HFFc6 (cell line): ENCODE measurements at regions not wholly inside any gene's neighbourhood (a gene's known extent, or its start where the extent isn't known, plus 50 kb on each side); places are given as distances from the start of the nearest gene placed in this dataset.
A peak's percentile ranks its signal among the peaks of the same experiment; 100 is the strongest.

Source experiments
- DNase-seq: peaks from one replicate; pipeline ENCODE4 v3.0.0-alpha.2; 2018
- H3K27ac Mint-ChIP-seq: 2 replicates; pipeline ENCODE4 v1.8.0; 2020; ENCODE audit warnings: mild to moderate bottlenecking, mixed read lengths
- H3K27me3 Mint-ChIP-seq: 2 replicates; pipeline ENCODE4 v1.8.0; 2021; ENCODE audit warnings: mild to moderate bottlenecking, moderate library complexity, mixed read lengths; ENCODE audit not compliant: insufficient read depth
- H3K36me3 Mint-ChIP-seq: 2 replicates; pipeline ENCODE4 v1.8.0; 2021; ENCODE audit warnings: low read depth, mixed read lengths
- H3K4me1 Mint-ChIP-seq: 2 replicates; pipeline ENCODE4 v1.8.0; 2020; ENCODE audit warnings: low read depth, mixed read lengths
- H3K4me3 Mint-ChIP-seq: 2 replicates; pipeline ENCODE4 v1.8.0; 2020; ENCODE audit warnings: mild to moderate bottlenecking, moderate library complexity, mixed read lengths
- H3K9me3 Mint-ChIP-seq: 2 replicates; pipeline ENCODE4 v1.8.0; 2020; ENCODE audit warnings: mild to moderate bottlenecking, mixed read lengths
- TF ChIP-seq, protein P1 (sequence below): fragments of 200-600 bp; sonication (generic); IDR thresholded peaks from 2 replicates; pipeline ENCODE4 v1.5.0; 2021; ENCODE audit warnings: antibody characterized with exemption, mild to moderate bottlenecking

DNA sequence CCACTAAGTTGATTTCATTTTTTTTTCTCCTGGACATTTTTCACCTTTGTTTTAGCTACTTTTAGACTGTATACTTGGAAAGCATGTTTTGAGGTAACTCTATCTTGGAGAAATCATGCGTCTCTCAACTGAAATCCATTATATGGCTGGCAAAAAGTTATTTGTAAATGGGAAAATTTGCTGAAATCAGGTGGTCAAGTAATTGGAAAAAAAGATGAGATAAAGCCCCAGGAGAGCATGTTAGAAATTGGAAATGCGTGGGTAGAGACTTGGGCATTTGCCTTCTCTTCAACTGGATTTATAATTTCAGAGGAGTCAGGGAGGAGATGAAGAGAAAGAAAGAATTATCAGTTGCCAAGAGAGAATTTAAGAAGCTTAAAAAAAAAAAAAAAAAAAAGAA lies 217.1 kb upstream of the MAP3K7 start:
- no peaks in the 10 kb centered on the region for H3K36me3 Mint-ChIP-seq
- no peak overlapping the region for H3K4me3 Mint-ChIP-seq
- H3K9me3 Mint-ChIP-seq = peaks cover 18% of the 10 kb centered on the region
- DNase-seq = no peak
- H3K4me1 Mint-ChIP-seq = no peaks in the 10 kb centered on the region
- TF ChIP-seq, protein P1, sequence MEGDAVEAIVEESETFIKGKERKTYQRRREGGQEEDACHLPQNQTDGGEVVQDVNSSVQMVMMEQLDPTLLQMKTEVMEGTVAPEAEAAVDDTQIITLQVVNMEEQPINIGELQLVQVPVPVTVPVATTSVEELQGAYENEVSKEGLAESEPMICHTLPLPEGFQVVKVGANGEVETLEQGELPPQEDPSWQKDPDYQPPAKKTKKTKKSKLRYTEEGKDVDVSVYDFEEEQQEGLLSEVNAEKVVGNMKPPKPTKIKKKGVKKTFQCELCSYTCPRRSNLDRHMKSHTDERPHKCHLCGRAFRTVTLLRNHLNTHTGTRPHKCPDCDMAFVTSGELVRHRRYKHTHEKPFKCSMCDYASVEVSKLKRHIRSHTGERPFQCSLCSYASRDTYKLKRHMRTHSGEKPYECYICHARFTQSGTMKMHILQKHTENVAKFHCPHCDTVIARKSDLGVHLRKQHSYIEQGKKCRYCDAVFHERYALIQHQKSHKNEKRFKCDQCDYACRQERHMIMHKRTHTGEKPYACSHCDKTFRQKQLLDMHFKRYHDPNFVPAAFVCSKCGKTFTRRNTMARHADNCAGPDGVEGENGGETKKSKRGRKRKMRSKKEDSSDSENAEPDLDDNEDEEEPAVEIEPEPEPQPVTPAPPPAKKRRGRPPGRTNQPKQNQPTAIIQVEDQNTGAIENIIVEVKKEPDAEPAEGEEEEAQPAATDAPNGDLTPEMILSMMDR = no peak
- H3K27me3 Mint-ChIP-seq = no peaks in the 10 kb centered on the region; the same call in 1 of the 2 replicates
- H3K27ac Mint-ChIP-seq = no peak overlapping the region

DNA sequence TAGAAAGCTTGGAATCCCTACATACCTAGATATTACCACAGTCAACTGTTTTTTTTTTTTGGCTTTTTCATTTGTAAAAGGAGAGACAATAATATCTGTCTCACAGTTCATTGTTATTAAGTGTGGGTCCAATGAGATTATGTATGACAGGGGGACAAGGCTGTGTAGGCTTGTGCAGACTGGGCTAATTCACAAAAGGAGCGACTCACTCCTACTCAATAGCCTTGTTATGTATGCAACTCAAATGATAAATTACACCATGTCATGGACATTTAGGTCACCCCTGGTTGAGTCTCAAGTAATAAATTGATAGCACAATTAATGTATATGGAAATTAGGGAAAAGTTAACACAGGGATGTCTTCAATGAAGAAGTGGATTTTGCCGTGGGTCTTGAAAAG lies 208.2 kb upstream of the MAP3K7 start:
- no peak for DNase-seq
- H3K9me3 Mint-ChIP-seq = peaks cover 6% of the 10 kb centered on the region; the same call in 1 of the 2 replicates
- H3K36me3 Mint-ChIP-seq = no peaks in the 10 kb centered on the region
- no peak overlapping the region for H3K27ac Mint-ChIP-seq
- H3K4me3 Mint-ChIP-seq = no peak overlapping the region
- no peaks in the 10 kb centered on the region; the same call in 1 of the 2 replicates for H3K27me3 Mint-ChIP-seq
- TF ChIP-seq, protein P1 = no peak
- peaks cover 11% of the 10 kb centered on the region; the same call in 1 of the 2 replicates for H3K4me1 Mint-ChIP-seq

DNA sequence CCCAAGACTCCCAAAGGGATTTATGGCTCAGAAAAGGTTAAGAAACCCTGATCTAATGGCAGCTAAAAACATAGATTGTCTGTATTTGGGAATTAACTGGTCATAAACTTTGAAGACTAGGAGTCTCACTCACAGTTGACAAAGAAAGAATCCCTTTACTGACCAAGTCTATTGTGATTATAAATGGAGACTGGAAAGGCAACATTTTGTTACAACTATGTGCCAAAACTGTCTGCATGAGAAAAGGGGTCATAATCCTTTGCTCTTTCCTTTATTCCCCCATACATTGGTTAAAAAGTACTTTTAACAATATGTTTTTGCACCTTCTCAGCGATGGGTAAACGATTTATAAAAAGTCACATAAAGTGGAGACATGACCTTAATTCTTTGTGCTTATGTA lies 206.9 kb upstream of the MAP3K7 start:
- no peaks in the 10 kb centered on the region; the same call in 1 of the 2 replicates for H3K27me3 Mint-ChIP-seq
- H3K4me1 Mint-ChIP-seq = peaks cover 15% of the 10 kb centered on the region; the same call in 1 of the 2 replicates
- DNase-seq = no peak
- no peak overlapping the region for H3K27ac Mint-ChIP-seq
- H3K36me3 Mint-ChIP-seq = no peaks in the 10 kb centered on the region
- TF ChIP-seq, protein P1 = no peak
- H3K9me3 Mint-ChIP-seq = no peaks in the 10 kb centered on the region; the same call in 1 of the 2 replicates
- H3K4me3 Mint-ChIP-seq = no peak overlapping the region

DNA sequence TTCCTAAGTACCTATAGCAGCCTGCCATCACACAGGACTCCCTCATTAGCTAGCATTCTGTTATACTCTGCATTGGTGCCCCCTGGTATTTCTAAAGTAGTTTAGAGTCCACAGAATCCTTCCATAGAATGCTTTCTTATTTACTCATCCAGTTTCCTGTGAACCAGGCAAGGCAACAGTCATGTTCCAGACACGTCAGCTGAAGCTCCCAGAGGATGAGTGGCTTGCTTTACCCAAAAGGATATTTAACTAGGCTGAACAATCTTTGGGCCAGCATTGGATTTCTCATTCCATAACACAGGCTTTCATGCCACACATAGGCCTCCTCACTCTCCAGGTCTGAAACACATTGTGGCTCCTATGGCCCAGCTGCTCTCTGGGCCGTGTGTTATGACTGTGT lies 203.8 kb upstream of the MAP3K7 start:
- Mint-ChIP-seq H3K27ac (peak overlapping the region; percentile 83), H3K9me3 (no peaks in the 10 kb centered on the region; the same call in 1 of the 2 replicates), H3K4me1 (peaks cover 15% of the 10 kb centered on the region; the same call in 1 of the 2 replicates), H3K27me3 (no peaks in the 10 kb centered on the region; the same call in 1 of the 2 replicates), H3K4me3 (no peak overlapping the region; the same call in 1 of the 2 replicates), H3K36me3 (no peaks in the 10 kb centered on the region)
- TF ChIP-seq, protein P1 = no peak
- DNase-seq = peak; percentile 75

DNA sequence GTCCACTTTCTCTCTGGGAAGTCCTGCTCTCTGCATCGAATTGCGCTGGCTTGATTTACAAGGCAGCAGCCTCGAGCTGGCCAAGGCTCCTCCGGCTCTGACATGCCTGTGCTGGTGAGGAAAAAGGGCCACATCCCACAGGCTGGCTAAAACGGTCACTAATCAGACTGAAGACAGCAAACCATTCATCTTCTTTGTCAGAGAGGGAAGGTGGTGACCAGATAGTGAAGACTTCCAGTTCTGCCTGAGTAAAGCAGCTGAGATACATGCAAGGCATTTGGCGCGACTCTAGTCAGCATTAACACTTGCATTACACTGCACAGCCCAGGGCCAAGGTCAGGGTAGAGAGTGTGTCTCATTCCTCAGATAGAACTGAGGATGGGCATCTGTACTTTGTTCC lies 203.2 kb upstream of the MAP3K7 start:
- no peaks in the 10 kb centered on the region for H3K36me3 Mint-ChIP-seq
- peak overlapping the region; percentile 83 for H3K27ac Mint-ChIP-seq
- H3K9me3 Mint-ChIP-seq = no peaks in the 10 kb centered on the region; the same call in 1 of the 2 replicates
- TF ChIP-seq, protein P1 = no peak
- H3K4me3 Mint-ChIP-seq = no peak overlapping the region; the same call in 1 of the 2 replicates
- H3K4me1 Mint-ChIP-seq = peaks cover 15% of the 10 kb centered on the region; the same call in 1 of the 2 replicates
- DNase-seq = peak; percentile 0
- no peaks in the 10 kb centered on the region; the same call in 1 of the 2 replicates for H3K27me3 Mint-ChIP-seq
